HFF-Myc (cell line): ENCODE measurements at regions not wholly inside any gene's neighbourhood (a gene's known extent, or its start where the extent isn't known, plus 50 kb on each side); places are given as distances from the start of the nearest gene placed in this dataset.
"Not testable (repeated sequence)": the region's sequence is repeated elsewhere in the genome, so short reads cannot be mapped to it uniquely, and the experiment has no call there.

ENCODE experiments used
- DNase-seq: peaks from one replicate; pipeline ENCODE4 v3.0.0-alpha.2; 2011; ENCODE audit warnings: low read depth; ENCODE audit errors: extremely low read depth
- H3K4me3 ChIP-seq: replicated peaks from 2 replicates; pipeline ENCODE4 v1.5.1; 2011; ENCODE audit warnings: low read depth, mild to moderate bottlenecking, control low read depth, low read length
- CTCF ChIP-seq: IDR thresholded peaks from 2 replicates; pipeline ENCODE4 v1.5.1; 2012; ENCODE audit warnings: mild to moderate bottlenecking, low read depth, low read length, control low read depth; ENCODE audit errors: missing control alignments

GRCh38 chr6:170202416-170203135 is 88.3 kb downstream of the DLL1 start:
- TF ChIP-seq CTCF = no peak
- H3K4me3 ChIP-seq = no peak overlapping the region
- DNase-seq = no peak

- DNase-seq = no peak
- no peak overlapping the region for H3K4me3 ChIP-seq
- TF ChIP-seq CTCF = no peak
Measured at GRCh38 chr6:170201361-170201760, 89.5 kb downstream of the DLL1 start.

- no peak for TF ChIP-seq CTCF
- no peak for DNase-seq
- no peak overlapping the region for H3K4me3 ChIP-seq
Measured at GRCh38 chr6:170200458-170200891, 90.4 kb downstream of the DLL1 start.

GRCh38 chr6:170199716-170200115 is 91.2 kb downstream of the DLL1 start:
- DNase-seq = no peak
- TF ChIP-seq CTCF = no peak
- H3K4me3 ChIP-seq = no peak overlapping the region

GRCh38 chr6:170198298-170198697 is 92.6 kb downstream of the DLL1 start:
- H3K4me3 ChIP-seq = no peak overlapping the region
- no peak for DNase-seq
- TF ChIP-seq CTCF = no peak

- no peak for TF ChIP-seq CTCF
- H3K4me3 ChIP-seq = no peak overlapping the region
- DNase-seq = no peak
Measured at GRCh38 chr6:170193326-170193821, 97.5 kb downstream of the DLL1 start.

- no peak for DNase-seq
- TF ChIP-seq CTCF = no peak
- H3K4me3 ChIP-seq = no peak overlapping the region
Measured at GRCh38 chr6:170192905-170193304, 98.0 kb downstream of the DLL1 start.

GRCh38 chr6:170192101-170192500 is 98.8 kb downstream of the DLL1 start:
- DNase-seq, H3K4me3 ChIP-seq: not testable (repeated sequence)
